ENCODE measurements at regions not wholly inside any gene's neighbourhood (a gene's known extent, or its start where the extent isn't known, plus 50 kb on each side); places are given as distances from the start of the nearest gene placed in this dataset.

GRCh38 chr1:173122344-173122935, 71.7 kb upstream of the TNFSF18 start:
- Histone ChIP-seq H4K20me1 (ENCODE audit: control insufficient read depth, extremely low read depth, insufficient read depth, low read length) (no peaks in the 10 kb centered on the region), H3K27me3 (ENCODE audit: control insufficient read depth, extremely low read depth, insufficient read depth, low read length) (no peaks in the 10 kb centered on the region), H3K4me1 (ENCODE audit: control insufficient read depth, extremely low read depth, insufficient read depth, low read length) (peaks cover 16% of the 10 kb centered on the region), H2AFZ (ENCODE audit: control insufficient read depth, low read length) (peak overlapping the region; percentile 49), H3K36me3 (ENCODE audit: control insufficient read depth in 2 of 2, extremely low read depth in 1 of 2, insufficient read depth in 2 of 2, low read length in 2 of 2) (no peaks in the 10 kb centered on the region), H3K79me2 (ENCODE audit: control insufficient read depth, insufficient read depth, low read length) (no peaks in the 10 kb centered on the region), H3K9me1 (ENCODE audit: control insufficient read depth, extremely low read depth, insufficient read depth, low read length) (no peaks in the 10 kb centered on the region), H3K4me2 (ENCODE audit: control insufficient read depth, extremely low read depth, insufficient read depth, low read depth, low read length) (peak overlapping the region; percentile 95), H3K27ac (ENCODE audit: control insufficient read depth, insufficient read depth, low read length) (peak overlapping the region; percentile 96), H3K4me3 (ENCODE audit: control insufficient read depth in 2 of 3, extremely low read depth in 1 of 3, insufficient read depth in 2 of 3, low read depth in 1 of 3, low read length in 3 of 3) (peak overlapping the region in 2 of 3 experiments; percentile 55 to 62), H3K9ac (ENCODE audit: control insufficient read depth, extremely low read depth, insufficient read depth, low read length) (peak overlapping the region; percentile 29), H3K9me3 (ENCODE audit: control insufficient read depth, low read depth, low read length) (no peaks in the 10 kb centered on the region)
- DNase-seq (ENCODE audit: low read depth, low spot score): no peak
- no peak for FAIRE-seq
- TF ChIP-seq EZH2 (IDR thresholded peaks at IDR 0.05; ENCODE audit: low read length) (no peak), CTCF (optimal IDR thresholded peaks at IDR 0.05 in 1 of 3, IDR thresholded peaks at IDR 0.05 in 1 of 3, conservative IDR thresholded peaks at IDR 0.05 in 1 of 3; ENCODE audit: extremely low read depth in 1 of 3, insufficient read depth in 2 of 3, low read length in 3 of 3) (no peak)
- dilution Hi-C loops (cut with MboI; ENCODE audit: extremely low pct_ligation_motif_present, low sequenced_read_pairs): no loop called here

- Histone ChIP-seq H3K27ac (ENCODE audit: control insufficient read depth, insufficient read depth, low read length) (no peak overlapping the region), H3K4me1 (ENCODE audit: control insufficient read depth, extremely low read depth, insufficient read depth, low read length) (peaks cover 26% of the 10 kb centered on the region), H3K36me3 (ENCODE audit: control insufficient read depth in 2 of 2, extremely low read depth in 1 of 2, insufficient read depth in 2 of 2, low read length in 2 of 2) (no peaks in the 10 kb centered on the region), H3K79me2 (ENCODE audit: control insufficient read depth, insufficient read depth, low read length) (no peaks in the 10 kb centered on the region), H4K20me1 (ENCODE audit: control insufficient read depth, extremely low read depth, insufficient read depth, low read length) (no peaks in the 10 kb centered on the region), H3K9me3 (ENCODE audit: control insufficient read depth, low read depth, low read length) (no peaks in the 10 kb centered on the region), H3K9me1 (ENCODE audit: control insufficient read depth, extremely low read depth, insufficient read depth, low read length) (no peaks in the 10 kb centered on the region), H3K4me2 (ENCODE audit: control insufficient read depth, extremely low read depth, insufficient read depth, low read depth, low read length) (no peak overlapping the region), H3K27me3 (ENCODE audit: control insufficient read depth, extremely low read depth, insufficient read depth, low read length) (no peaks in the 10 kb centered on the region), H3K4me3 (ENCODE audit: control insufficient read depth in 2 of 3, extremely low read depth in 1 of 3, insufficient read depth in 2 of 3, low read depth in 1 of 3, low read length in 3 of 3) (no peak overlapping the region), H2AFZ (ENCODE audit: control insufficient read depth, low read length) (no peak overlapping the region), H3K9ac (ENCODE audit: control insufficient read depth, extremely low read depth, insufficient read depth, low read length) (no peak overlapping the region)
- FAIRE-seq (no peak), DNase-seq (ENCODE audit: low read depth, low spot score) (no peak)
- no peak for TF ChIP-seq CTCF (optimal IDR thresholded peaks at IDR 0.05 in 1 of 3, IDR thresholded peaks at IDR 0.05 in 1 of 3, conservative IDR thresholded peaks at IDR 0.05 in 1 of 3; ENCODE audit: extremely low read depth in 1 of 3, insufficient read depth in 2 of 3, low read length in 3 of 3)
- TF ChIP-seq EZH2 (IDR thresholded peaks at IDR 0.05; ENCODE audit: low read length): no peak
- dilution Hi-C loops (cut with MboI; ENCODE audit: extremely low pct_ligation_motif_present, low sequenced_read_pairs): no loop called here
Observed at GRCh38 chr1:173118404-173118803, 67.7 kb upstream of the TNFSF18 start.

All from keratinocyte (primary cell).